GM23338 (cell line): ENCODE measurements at regions not wholly inside any gene's neighbourhood (a gene's known extent, or its start where the extent isn't known, plus 50 kb on each side); places are given as distances from the start of the nearest gene placed in this dataset.

ENCODE experiments used
- ATAC-seq: fragments of 200-7000 bp; cut with Tn5 transposase; 3 replicates; pipeline ENCODE4 v1.9.1; 2020
- DNase-seq: peaks from one replicate; pipeline ENCODE4 v3.0.0-alpha.2; 2015; ENCODE audit warnings: low spot score
- H2AFZ ChIP-seq: fragments of 200-600 bp; sonication (generic); 2 replicates; pipeline ENCODE4 v1.8.0; 2016; ENCODE audit warnings: antibody characterized with exemption, mild to moderate bottlenecking, moderate library complexity
- H3F3A ChIP-seq: fragments of 200-600 bp; sonication (generic); replicated peaks from 2 replicates; pipeline ENCODE4 v1.8.0; 2017; ENCODE audit warnings: antibody characterized with exemption, mixed run types, low read depth
- H3K27ac ChIP-seq: fragments of 200-600 bp; sonication (generic); 2 replicates; pipeline ENCODE4 v1.6.1; 2016; ENCODE audit warnings: low read depth
- H3K27me3 ChIP-seq: fragments of 200-600 bp; sonication (generic); 2 replicates; pipeline ENCODE4 v1.8.0; 2016; ENCODE audit warnings: mild to moderate bottlenecking, mixed run types, moderate library complexity; ENCODE audit not compliant: insufficient read depth
- H3K36me3 ChIP-seq: fragments of 200-600 bp; sonication (generic); 2 replicates; pipeline ENCODE4 v1.8.0; 2016; ENCODE audit warnings: mild to moderate bottlenecking; ENCODE audit not compliant: insufficient read depth
- H3K4me1 ChIP-seq: fragments of 200-600 bp; sonication (generic); 2 replicates; pipeline ENCODE4 v1.8.0; 2016; ENCODE audit warnings: mild to moderate bottlenecking, moderate library complexity; ENCODE audit not compliant: insufficient read depth
- H3K4me2 ChIP-seq: fragments of 200-600 bp; sonication (generic); 2 replicates; pipeline ENCODE4 v1.7.1; 2017; ENCODE audit warnings: mixed run types
- H3K4me3 ChIP-seq: fragments of 200-600 bp; sonication (generic); 2 replicates; pipeline ENCODE4 v1.6.1; 2016; ENCODE audit warnings: mixed run types
- H3K79me2 ChIP-seq: fragments of 200-600 bp; sonication (generic); replicated peaks from 2 replicates; pipeline ENCODE4 v1.8.0; 2017; ENCODE audit warnings: mild to moderate bottlenecking; ENCODE audit not compliant: insufficient read depth
- H3K9me2 ChIP-seq: fragments of 200-600 bp; sonication (generic); 2 replicates; pipeline ENCODE4 v1.8.0; 2017; ENCODE audit not compliant: insufficient read depth
- H4K20me1 ChIP-seq: fragments of 200-600 bp; sonication (generic); replicated peaks from 2 replicates; pipeline ENCODE4 v1.8.0; 2017; ENCODE audit warnings: mild to moderate bottlenecking; ENCODE audit not compliant: insufficient read depth
- H3K27ac Mint-ChIP-seq: 2 replicates; pipeline ENCODE4 v1.8.0; 2020; ENCODE audit warnings: inconsistent platforms, mild to moderate bottlenecking, moderate library complexity, mixed read lengths
- H3K27me3 Mint-ChIP-seq: 3 replicates; pipeline ENCODE4 v1.8.0; 2022; ENCODE audit warnings: low read depth, mild to moderate bottlenecking, moderate library complexity, mixed read lengths, inconsistent platforms; ENCODE audit not compliant: insufficient read depth, poor library complexity
- H3K36me3 Mint-ChIP-seq: 3 replicates; pipeline ENCODE4 v1.8.0; 2021; ENCODE audit warnings: low read depth, mild to moderate bottlenecking, inconsistent platforms, moderate library complexity, mixed read lengths
- H3K4me1 Mint-ChIP-seq: 3 replicates; pipeline ENCODE4 v1.8.0; 2020; ENCODE audit warnings: mild to moderate bottlenecking, inconsistent platforms, mixed read lengths
- H3K4me3 Mint-ChIP-seq: 3 replicates; pipeline ENCODE4 v1.8.0; 2021; ENCODE audit warnings: moderate library complexity, mild to moderate bottlenecking, inconsistent platforms, mixed read lengths
- H3K9me3 Mint-ChIP-seq: 3 replicates; pipeline ENCODE4 v1.8.0; 2020; ENCODE audit warnings: moderate library complexity, mild to moderate bottlenecking, inconsistent platforms, mixed read lengths
- CREB1 ChIP-seq: fragments of 250-450 bp; sonication (Bioruptor Pico); IDR thresholded peaks from 2 replicates; pipeline ENCODE4 v1.5.0; 2020; ENCODE audit warnings: low read depth, mild to moderate bottlenecking, moderate library complexity
- EZH2 ChIP-seq: fragments of 200-600 bp; sonication (generic); IDR thresholded peaks from one replicate; pipeline ENCODE4 v1.8.0; 2017; ENCODE audit warnings: antibody characterized with exemption, mild to moderate bottlenecking, low read depth; ENCODE audit not compliant: unreplicated experiment
- EZH2phosphoT487 ChIP-seq: fragments of 200-600 bp; sonication (generic); IDR thresholded peaks from one replicate; pipeline ENCODE4 v1.8.1; 2018; ENCODE audit warnings: antibody characterized with exemption; ENCODE audit not compliant: unreplicated experiment
- JUNB ChIP-seq: IDR thresholded peaks from one replicate; pipeline ENCODE4 v1.6.1; 2016; ENCODE audit warnings: antibody characterized with exemption; ENCODE audit not compliant: unreplicated experiment
- NANOG ChIP-seq: IDR thresholded peaks from 2 replicates; pipeline ENCODE4 v1.6.1; 2016; ENCODE audit warnings: antibody characterized with exemption, borderline replicate concordance
- POLR2AphosphoS5 ChIP-seq: IDR thresholded peaks from 2 replicates; pipeline ENCODE4 v1.6.1; 2016; ENCODE audit warnings: antibody characterized with exemption, low read depth
- STAT1 ChIP-seq: IDR thresholded peaks from one replicate; pipeline ENCODE4 v1.6.1; 2016; ENCODE audit warnings: antibody characterized with exemption; ENCODE audit not compliant: unreplicated experiment
- ZNF114 ChIP-seq: fragments of 250-450 bp; sonication (Bioruptor Pico); IDR thresholded peaks from 2 replicates; pipeline ENCODE4 v1.5.0; 2020; ENCODE audit warnings: mild to moderate bottlenecking, moderate library complexity
- ZNF331 ChIP-seq: fragments of 250-450 bp; sonication (Bioruptor Pico); IDR thresholded peaks from 2 replicates; pipeline ENCODE4 v1.5.0; 2020; ENCODE audit warnings: low read depth, mild to moderate bottlenecking, moderate library complexity
- TF ChIP-seq, protein P1 (sequence below): IDR thresholded peaks from 2 replicates; pipeline ENCODE4 v1.6.1; 2016; ENCODE audit warnings: antibody characterized with exemption
- TF ChIP-seq, protein P2 (sequence below): IDR thresholded peaks from one replicate; pipeline ENCODE4 v1.6.1; 2018; ENCODE audit warnings: antibody characterized with exemption; ENCODE audit not compliant: unreplicated experiment
- TF ChIP-seq, protein P3 (sequence below), 2 experiments: fragments of 200-600 bp in 1 of 2; sonication (generic) in 1 of 2; conservative IDR thresholded peaks; 2 replicates each; pipeline versions ENCODE4 v1.5.1 to v1.6.1; 2016 to 2017; ENCODE audit warnings: antibody characterized with exemption in 2 of 2, low read depth in 2 of 2, mild to moderate bottlenecking in 2 of 2, moderate library complexity in 1 of 2
- TF ChIP-seq, protein P4 (sequence below): fragments of 250-450 bp; sonication (Bioruptor Pico); IDR thresholded peaks from 2 replicates; pipeline ENCODE4 v1.5.0; 2020; ENCODE audit warnings: mild to moderate bottlenecking, moderate library complexity

DNA sequence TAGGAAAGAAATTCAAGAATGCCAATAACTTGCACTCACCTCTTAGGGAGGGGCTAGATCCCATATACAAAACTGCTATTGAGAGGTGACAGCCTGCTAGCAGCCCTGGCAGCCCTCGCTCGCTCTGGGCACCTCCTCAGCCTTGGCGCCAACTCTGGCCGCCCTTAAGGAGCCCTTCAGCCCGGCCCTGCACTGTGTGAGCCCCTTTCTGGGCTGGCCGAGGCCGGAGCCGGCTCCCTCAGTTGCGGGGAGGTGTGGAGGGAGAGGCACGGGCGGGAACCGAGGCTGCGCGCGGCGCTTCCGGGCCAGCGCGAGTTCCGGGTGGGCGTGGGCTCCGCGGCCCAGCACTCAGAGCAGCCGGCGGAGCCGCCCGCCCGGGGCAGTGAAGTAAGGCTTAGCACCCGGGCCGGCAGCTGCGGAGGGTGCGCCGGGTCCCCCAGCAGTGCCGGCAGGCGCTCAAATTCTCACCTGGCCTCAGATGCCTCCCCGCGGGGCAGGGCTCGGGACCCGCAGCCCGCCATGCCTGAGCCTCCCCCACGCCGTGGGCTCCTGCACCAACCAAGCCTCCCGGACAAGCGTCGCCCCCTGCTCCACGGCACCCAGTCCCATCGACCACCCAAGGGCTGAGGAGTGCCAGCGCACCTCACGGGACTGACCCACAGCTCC, 329.9 kb downstream of the FAM181B start:
- TF ChIP-seq STAT1 (no peak), POLR2AphosphoS5 (no peak), ZNF114 (no peak), JUNB (no peak), EZH2 (no peak), ZNF331 (CRISPR knock-in tag) (no peak), CREB1 (CRISPR knock-in tag) (no peak), EZH2phosphoT487 (no peak), NANOG (no peak)
- TF ChIP-seq, protein P1, sequence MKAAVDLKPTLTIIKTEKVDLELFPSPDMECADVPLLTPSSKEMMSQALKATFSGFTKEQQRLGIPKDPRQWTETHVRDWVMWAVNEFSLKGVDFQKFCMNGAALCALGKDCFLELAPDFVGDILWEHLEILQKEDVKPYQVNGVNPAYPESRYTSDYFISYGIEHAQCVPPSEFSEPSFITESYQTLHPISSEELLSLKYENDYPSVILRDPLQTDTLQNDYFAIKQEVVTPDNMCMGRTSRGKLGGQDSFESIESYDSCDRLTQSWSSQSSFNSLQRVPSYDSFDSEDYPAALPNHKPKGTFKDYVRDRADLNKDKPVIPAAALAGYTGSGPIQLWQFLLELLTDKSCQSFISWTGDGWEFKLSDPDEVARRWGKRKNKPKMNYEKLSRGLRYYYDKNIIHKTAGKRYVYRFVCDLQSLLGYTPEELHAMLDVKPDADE, result no peak
- TF ChIP-seq, protein P2, sequence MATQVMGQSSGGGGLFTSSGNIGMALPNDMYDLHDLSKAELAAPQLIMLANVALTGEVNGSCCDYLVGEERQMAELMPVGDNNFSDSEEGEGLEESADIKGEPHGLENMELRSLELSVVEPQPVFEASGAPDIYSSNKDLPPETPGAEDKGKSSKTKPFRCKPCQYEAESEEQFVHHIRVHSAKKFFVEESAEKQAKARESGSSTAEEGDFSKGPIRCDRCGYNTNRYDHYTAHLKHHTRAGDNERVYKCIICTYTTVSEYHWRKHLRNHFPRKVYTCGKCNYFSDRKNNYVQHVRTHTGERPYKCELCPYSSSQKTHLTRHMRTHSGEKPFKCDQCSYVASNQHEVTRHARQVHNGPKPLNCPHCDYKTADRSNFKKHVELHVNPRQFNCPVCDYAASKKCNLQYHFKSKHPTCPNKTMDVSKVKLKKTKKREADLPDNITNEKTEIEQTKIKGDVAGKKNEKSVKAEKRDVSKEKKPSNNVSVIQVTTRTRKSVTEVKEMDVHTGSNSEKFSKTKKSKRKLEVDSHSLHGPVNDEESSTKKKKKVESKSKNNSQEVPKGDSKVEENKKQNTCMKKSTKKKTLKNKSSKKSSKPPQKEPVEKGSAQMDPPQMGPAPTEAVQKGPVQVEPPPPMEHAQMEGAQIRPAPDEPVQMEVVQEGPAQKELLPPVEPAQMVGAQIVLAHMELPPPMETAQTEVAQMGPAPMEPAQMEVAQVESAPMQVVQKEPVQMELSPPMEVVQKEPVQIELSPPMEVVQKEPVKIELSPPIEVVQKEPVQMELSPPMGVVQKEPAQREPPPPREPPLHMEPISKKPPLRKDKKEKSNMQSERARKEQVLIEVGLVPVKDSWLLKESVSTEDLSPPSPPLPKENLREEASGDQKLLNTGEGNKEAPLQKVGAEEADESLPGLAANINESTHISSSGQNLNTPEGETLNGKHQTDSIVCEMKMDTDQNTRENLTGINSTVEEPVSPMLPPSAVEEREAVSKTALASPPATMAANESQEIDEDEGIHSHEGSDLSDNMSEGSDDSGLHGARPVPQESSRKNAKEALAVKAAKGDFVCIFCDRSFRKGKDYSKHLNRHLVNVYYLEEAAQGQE, result no peak
- TF ChIP-seq, protein P3, sequence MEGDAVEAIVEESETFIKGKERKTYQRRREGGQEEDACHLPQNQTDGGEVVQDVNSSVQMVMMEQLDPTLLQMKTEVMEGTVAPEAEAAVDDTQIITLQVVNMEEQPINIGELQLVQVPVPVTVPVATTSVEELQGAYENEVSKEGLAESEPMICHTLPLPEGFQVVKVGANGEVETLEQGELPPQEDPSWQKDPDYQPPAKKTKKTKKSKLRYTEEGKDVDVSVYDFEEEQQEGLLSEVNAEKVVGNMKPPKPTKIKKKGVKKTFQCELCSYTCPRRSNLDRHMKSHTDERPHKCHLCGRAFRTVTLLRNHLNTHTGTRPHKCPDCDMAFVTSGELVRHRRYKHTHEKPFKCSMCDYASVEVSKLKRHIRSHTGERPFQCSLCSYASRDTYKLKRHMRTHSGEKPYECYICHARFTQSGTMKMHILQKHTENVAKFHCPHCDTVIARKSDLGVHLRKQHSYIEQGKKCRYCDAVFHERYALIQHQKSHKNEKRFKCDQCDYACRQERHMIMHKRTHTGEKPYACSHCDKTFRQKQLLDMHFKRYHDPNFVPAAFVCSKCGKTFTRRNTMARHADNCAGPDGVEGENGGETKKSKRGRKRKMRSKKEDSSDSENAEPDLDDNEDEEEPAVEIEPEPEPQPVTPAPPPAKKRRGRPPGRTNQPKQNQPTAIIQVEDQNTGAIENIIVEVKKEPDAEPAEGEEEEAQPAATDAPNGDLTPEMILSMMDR (conservative IDR thresholded peaks at IDR 0.05; ENCODE audit: low read depth in 2 of 2), result no peak
- TF ChIP-seq, protein P4, sequence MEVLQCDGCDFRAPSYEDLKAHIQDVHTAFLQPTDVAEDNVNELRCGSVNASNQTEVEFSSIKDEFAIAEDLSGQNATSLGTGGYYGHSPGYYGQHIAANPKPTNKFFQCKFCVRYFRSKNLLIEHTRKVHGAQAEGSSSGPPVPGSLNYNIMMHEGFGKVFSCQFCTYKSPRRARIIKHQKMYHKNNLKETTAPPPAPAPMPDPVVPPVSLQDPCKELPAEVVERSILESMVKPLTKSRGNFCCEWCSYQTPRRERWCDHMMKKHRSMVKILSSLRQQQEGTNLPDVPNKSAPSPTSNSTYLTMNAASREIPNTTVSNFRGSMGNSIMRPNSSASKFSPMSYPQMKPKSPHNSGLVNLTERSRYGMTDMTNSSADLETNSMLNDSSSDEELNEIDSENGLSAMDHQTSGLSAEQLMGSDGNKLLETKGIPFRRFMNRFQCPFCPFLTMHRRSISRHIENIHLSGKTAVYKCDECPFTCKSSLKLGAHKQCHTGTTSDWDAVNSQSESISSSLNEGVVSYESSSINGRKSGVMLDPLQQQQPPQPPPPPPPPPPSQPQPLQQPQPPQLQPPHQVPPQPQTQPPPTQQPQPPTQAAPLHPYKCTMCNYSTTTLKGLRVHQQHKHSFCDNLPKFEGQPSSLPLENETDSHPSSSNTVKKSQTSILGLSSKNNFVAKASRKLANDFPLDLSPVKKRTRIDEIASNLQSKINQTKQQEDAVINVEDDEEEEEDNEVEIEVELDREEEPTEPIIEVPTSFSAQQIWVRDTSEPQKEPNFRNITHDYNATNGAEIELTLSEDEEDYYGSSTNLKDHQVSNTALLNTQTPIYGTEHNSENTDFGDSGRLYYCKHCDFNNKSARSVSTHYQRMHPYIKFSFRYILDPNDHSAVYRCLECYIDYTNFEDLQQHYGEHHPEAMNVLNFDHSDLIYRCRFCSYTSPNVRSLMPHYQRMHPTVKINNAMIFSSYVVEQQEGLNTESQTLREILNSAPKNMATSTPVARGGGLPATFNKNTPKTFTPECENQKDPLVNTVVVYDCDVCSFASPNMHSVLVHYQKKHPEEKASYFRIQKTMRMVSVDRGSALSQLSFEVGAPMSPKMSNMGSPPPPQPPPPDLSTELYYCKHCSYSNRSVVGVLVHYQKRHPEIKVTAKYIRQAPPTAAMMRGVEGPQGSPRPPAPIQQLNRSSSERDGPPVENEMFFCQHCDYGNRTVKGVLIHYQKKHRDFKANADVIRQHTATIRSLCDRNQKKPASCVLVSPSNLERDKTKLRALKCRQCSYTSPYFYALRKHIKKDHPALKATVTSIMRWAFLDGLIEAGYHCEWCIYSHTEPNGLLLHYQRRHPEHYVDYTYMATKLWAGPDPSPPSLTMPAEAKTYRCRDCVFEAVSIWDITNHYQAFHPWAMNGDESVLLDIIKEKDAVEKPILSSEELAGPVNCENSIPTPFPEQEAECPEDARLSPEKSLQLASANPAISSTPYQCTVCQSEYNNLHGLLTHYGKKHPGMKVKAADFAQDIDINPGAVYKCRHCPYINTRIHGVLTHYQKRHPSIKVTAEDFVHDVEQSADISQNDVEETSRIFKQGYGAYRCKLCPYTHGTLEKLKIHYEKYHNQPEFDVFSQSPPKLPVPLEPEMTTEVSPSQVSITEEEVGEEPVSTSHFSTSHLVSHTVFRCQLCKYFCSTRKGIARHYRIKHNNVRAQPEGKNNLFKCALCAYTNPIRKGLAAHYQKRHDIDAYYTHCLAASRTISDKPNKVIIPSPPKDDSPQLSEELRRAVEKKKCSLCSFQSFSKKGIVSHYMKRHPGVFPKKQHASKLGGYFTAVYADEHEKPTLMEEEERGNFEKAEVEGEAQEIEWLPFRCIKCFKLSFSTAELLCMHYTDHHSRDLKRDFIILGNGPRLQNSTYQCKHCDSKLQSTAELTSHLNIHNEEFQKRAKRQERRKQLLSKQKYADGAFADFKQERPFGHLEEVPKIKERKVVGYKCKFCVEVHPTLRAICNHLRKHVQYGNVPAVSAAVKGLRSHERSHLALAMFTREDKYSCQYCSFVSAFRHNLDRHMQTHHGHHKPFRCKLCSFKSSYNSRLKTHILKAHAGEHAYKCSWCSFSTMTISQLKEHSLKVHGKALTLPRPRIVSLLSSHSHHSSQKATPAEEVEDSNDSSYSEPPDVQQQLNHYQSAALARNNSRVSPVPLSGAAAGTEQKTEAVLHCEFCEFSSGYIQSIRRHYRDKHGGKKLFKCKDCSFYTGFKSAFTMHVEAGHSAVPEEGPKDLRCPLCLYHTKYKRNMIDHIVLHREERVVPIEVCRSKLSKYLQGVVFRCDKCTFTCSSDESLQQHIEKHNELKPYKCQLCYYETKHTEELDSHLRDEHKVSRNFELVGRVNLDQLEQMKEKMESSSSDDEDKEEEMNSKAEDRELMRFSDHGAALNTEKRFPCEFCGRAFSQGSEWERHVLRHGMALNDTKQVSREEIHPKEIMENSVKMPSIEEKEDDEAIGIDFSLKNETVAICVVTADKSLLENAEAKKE (CRISPR knock-in tag), result no peak
- Mint-ChIP-seq H3K36me3 (no peaks in the 10 kb centered on the region), H3K27me3 (peaks cover 3% of the 10 kb centered on the region), H3K4me1 (no peaks in the 10 kb centered on the region), H3K27ac (no peak overlapping the region), H3K4me3 (no peak overlapping the region), H3K9me3 (peaks cover 9% of the 10 kb centered on the region; the same call in 1 of the 3 replicates)
- Histone ChIP-seq H3F3A (no peaks in the 10 kb centered on the region), H3K4me3 (no peak overlapping the region), H3K27ac (no peak overlapping the region), H2AFZ (no peak overlapping the region), H3K4me1 (no peaks in the 10 kb centered on the region), H3K27me3 (no peaks in the 10 kb centered on the region), H3K4me2 (no peak overlapping the region), H3K9me2 (no peaks in the 10 kb centered on the region), H4K20me1 (no peaks in the 10 kb centered on the region), H3K79me2 (no peaks in the 10 kb centered on the region), H3K36me3 (no peaks in the 10 kb centered on the region)
- no peak for ATAC-seq
- no peak for DNase-seq
